Astrocyte (in vitro differentiated cells and primary cell): ENCODE measurements at regions not wholly inside any gene's neighbourhood (a gene's known extent, or its start where the extent isn't known, plus 50 kb on each side); places are given as distances from the start of the nearest gene placed in this dataset.
A peak's percentile ranks its signal among the peaks of the same experiment; 100 is the strongest.

ENCODE experiments used
- DNase-seq: peaks from one replicate; pipeline ENCODE4 v3.0.0-alpha.2; 2010; ENCODE audit warnings: low read depth
- FAIRE-seq: peaks from 2 replicates; lab custom pipeline; 2011; peaks lifted over from hg19 to GRCh38; lab: Jason Lieb, UNC
- H2AFZ ChIP-seq: 2 replicates; pipeline ENCODE4 v1.6.0; 2012; ENCODE audit warnings: low read depth, low read length, inconsistent platforms
- H3K27ac ChIP-seq: 2 replicates; pipeline ENCODE4 v1.5.1; 2011; ENCODE audit warnings: low read depth, low read length, inconsistent platforms
- H3K27me3 ChIP-seq: 2 replicates; pipeline ENCODE4 v1.6.0; 2011; ENCODE audit warnings: low read length, inconsistent platforms; ENCODE audit not compliant: insufficient read depth
- H3K36me3 ChIP-seq: 2 replicates; pipeline ENCODE4 v1.5.1; 2011; ENCODE audit warnings: low read length, inconsistent platforms; ENCODE audit not compliant: insufficient read depth
- H3K4me1 ChIP-seq: 2 replicates; pipeline ENCODE4 v1.5.1; 2011; ENCODE audit warnings: low read length, inconsistent platforms; ENCODE audit not compliant: insufficient read depth
- H3K4me2 ChIP-seq: 2 replicates; pipeline ENCODE4 v1.6.0; 2012; ENCODE audit warnings: low read length, inconsistent platforms
- H3K4me3 ChIP-seq: 2 replicates; pipeline ENCODE4 v1.5.1; 2011; ENCODE audit warnings: low read depth, mild to moderate bottlenecking, low read length, inconsistent platforms; ENCODE audit not compliant: insufficient read depth
- H3K79me2 ChIP-seq: 2 replicates; pipeline ENCODE4 v1.6.0; 2012; ENCODE audit warnings: mild to moderate bottlenecking, low read length, inconsistent platforms; ENCODE audit not compliant: insufficient read depth
- H3K9ac ChIP-seq: 2 replicates; pipeline ENCODE4 v1.6.0; 2012; ENCODE audit warnings: mild to moderate bottlenecking, low read length, inconsistent platforms
- H3K9me3 ChIP-seq: 2 replicates; pipeline ENCODE4 v1.5.1; 2012; ENCODE audit warnings: low read depth, mild to moderate bottlenecking, low read length, inconsistent platforms; ENCODE audit not compliant: insufficient read depth
- H4K20me1 ChIP-seq: 2 replicates; pipeline ENCODE4 v1.6.0; 2012; ENCODE audit warnings: low read length, inconsistent platforms; ENCODE audit not compliant: insufficient read depth
- H3K27ac Mint-ChIP-seq: one replicate; pipeline ENCODE4 v1.8.0; 2021; ENCODE audit warnings: mild to moderate bottlenecking, mixed read lengths; ENCODE audit not compliant: unreplicated experiment
- H3K27me3 Mint-ChIP-seq: one replicate; pipeline ENCODE4 v1.8.0; 2021; ENCODE audit warnings: low read depth, mixed read lengths; ENCODE audit not compliant: unreplicated experiment
- H3K36me3 Mint-ChIP-seq: one replicate; pipeline ENCODE4 v1.8.0; 2021; ENCODE audit warnings: low read depth, mixed read lengths; ENCODE audit not compliant: unreplicated experiment
- H3K4me1 Mint-ChIP-seq: one replicate; pipeline ENCODE4 v1.8.0; 2021; ENCODE audit warnings: low read depth, mixed read lengths; ENCODE audit not compliant: unreplicated experiment
- H3K4me3 Mint-ChIP-seq: one replicate; pipeline ENCODE4 v1.8.0; 2021; ENCODE audit warnings: mild to moderate bottlenecking, moderate library complexity, mixed read lengths; ENCODE audit not compliant: unreplicated experiment
- H3K9me3 Mint-ChIP-seq: one replicate; pipeline ENCODE4 v1.8.0; 2021; ENCODE audit warnings: mild to moderate bottlenecking, mixed read lengths; ENCODE audit not compliant: unreplicated experiment
- EZH2 ChIP-seq: IDR thresholded peaks from 2 replicates; pipeline ENCODE4 v1.6.1; 2012; ENCODE audit warnings: mild to moderate bottlenecking, low read length, inconsistent platforms; ENCODE audit not compliant: insufficient read depth
- TF ChIP-seq, protein P1 (sequence below): IDR thresholded peaks from 2 replicates; pipeline ENCODE4 v1.5.1; 2011; ENCODE audit warnings: low read depth, mild to moderate bottlenecking, inconsistent platforms, low read length, moderate library complexity; ENCODE audit not compliant: insufficient read depth

DNA sequence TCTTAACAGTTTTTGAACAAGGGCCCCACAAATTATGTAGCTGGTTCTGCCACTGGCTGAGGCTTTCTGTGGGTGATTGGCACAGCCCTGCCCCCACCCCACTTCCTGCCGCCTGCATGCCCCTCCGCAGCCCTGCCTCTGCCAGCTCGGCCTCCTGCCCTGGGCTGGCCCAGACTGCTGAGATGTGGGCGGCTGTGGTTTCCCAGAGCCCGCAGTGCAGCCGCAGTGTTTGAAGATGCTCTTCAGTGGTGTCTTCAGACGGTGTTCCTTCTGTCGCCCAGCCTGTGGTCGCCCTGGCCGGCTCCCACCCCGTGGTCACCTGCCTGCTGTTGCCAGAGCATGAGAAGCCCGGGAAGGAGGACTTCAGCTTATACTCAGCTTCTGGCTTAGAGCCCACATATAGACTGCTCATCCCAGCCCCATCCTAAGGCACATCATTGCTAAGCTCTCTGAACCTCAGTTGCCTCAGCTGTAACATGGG, 154.3 kb downstream of the VEGFA start:
- TF ChIP-seq, protein P1, sequence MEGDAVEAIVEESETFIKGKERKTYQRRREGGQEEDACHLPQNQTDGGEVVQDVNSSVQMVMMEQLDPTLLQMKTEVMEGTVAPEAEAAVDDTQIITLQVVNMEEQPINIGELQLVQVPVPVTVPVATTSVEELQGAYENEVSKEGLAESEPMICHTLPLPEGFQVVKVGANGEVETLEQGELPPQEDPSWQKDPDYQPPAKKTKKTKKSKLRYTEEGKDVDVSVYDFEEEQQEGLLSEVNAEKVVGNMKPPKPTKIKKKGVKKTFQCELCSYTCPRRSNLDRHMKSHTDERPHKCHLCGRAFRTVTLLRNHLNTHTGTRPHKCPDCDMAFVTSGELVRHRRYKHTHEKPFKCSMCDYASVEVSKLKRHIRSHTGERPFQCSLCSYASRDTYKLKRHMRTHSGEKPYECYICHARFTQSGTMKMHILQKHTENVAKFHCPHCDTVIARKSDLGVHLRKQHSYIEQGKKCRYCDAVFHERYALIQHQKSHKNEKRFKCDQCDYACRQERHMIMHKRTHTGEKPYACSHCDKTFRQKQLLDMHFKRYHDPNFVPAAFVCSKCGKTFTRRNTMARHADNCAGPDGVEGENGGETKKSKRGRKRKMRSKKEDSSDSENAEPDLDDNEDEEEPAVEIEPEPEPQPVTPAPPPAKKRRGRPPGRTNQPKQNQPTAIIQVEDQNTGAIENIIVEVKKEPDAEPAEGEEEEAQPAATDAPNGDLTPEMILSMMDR = no peak
- TF ChIP-seq EZH2 = no peak
- H2AFZ ChIP-seq = no peak overlapping the region
- H3K4me3 ChIP-seq = no peak overlapping the region
- Mint-ChIP-seq H3K4me3 (no peak overlapping the region), H3K36me3 (no peaks in the 10 kb centered on the region), H3K27me3 (peaks cover 16% of the 10 kb centered on the region), H3K9me3 (no peaks in the 10 kb centered on the region), H3K27ac (no peak overlapping the region), H3K4me1 (peaks cover 21% of the 10 kb centered on the region)
- DNase-seq (peak; percentile 26), FAIRE-seq (no peak)
- H3K9me3 ChIP-seq = no peaks in the 10 kb centered on the region
- H3K27ac ChIP-seq = no peak overlapping the region
- H4K20me1 ChIP-seq = no peaks in the 10 kb centered on the region
- H3K4me2 ChIP-seq = peak overlapping the region; percentile 40
- no peaks in the 10 kb centered on the region for H3K79me2 ChIP-seq
- H3K36me3 ChIP-seq = no peaks in the 10 kb centered on the region
- H3K4me1 ChIP-seq = peaks cover 26% of the 10 kb centered on the region
- no peaks in the 10 kb centered on the region for H3K27me3 ChIP-seq
- no peak overlapping the region for H3K9ac ChIP-seq

DNA sequence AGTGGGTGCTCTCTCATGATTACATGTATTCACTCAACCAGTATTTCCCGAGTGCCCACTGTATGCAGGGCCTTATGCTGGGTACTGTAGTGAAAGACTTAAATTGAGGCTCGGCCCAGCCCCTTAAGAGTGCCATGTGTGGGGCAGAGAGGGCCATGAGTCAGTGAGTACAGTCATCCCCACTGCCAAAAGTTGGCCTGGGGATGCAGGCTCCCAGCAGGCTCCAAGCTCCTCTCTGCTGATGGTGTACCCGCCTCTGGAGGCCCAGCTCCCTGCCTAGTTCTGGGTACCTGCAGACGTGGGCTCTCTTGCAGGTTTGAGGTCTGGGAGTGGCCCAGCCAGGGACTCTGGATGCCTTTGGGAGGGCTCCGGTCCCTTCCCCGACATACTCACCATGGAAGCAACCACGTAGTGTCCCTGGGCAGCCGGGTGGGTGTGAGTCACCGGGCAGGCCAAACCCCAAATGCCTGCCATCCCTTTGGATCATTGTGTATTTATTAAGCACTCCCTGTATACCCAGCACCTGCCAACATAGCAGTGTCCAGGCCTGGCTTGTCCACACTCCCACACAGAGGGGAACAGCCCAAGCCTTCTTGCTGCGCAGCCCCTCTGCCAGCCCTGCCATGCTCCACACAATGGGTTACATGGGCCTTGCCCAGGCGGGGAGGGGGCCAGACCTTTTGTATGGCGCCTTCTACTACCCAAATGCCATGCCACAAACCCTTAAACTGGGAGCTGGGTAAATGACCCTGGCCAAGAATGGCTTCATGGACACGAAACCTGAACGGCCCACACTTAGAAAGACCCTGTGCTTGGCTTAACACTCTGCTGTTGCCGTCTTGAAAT, 153.6 kb downstream of the VEGFA start:
- Mint-ChIP-seq H3K27ac (no peak overlapping the region), H3K4me3 (no peak overlapping the region), H3K4me1 (peaks cover 21% of the 10 kb centered on the region), H3K27me3 (peaks cover 13% of the 10 kb centered on the region), H3K9me3 (no peaks in the 10 kb centered on the region), H3K36me3 (no peaks in the 10 kb centered on the region)
- no peaks in the 10 kb centered on the region for H3K9me3 ChIP-seq
- H3K4me2 ChIP-seq = peak overlapping the region; percentile 40
- H3K27ac ChIP-seq = no peak overlapping the region
- H3K4me3 ChIP-seq = no peak overlapping the region
- no peaks in the 10 kb centered on the region for H4K20me1 ChIP-seq
- H3K4me1 ChIP-seq = peaks cover 26% of the 10 kb centered on the region
- no peaks in the 10 kb centered on the region for H3K79me2 ChIP-seq
- no peaks in the 10 kb centered on the region for H3K36me3 ChIP-seq
- DNase-seq (peak; percentile 54), FAIRE-seq (no peak)
- no peak overlapping the region for H3K9ac ChIP-seq
- no peaks in the 10 kb centered on the region for H3K27me3 ChIP-seq
- TF ChIP-seq EZH2 = no peak
- TF ChIP-seq, protein P1 = no peak
- H2AFZ ChIP-seq = peak overlapping the region; percentile 14
